ENCODE measurements at regions not wholly inside any gene's neighbourhood (a gene's known extent, or its start where the extent isn't known, plus 50 kb on each side); places are given as distances from the start of the nearest gene placed in this dataset.

DNA sequence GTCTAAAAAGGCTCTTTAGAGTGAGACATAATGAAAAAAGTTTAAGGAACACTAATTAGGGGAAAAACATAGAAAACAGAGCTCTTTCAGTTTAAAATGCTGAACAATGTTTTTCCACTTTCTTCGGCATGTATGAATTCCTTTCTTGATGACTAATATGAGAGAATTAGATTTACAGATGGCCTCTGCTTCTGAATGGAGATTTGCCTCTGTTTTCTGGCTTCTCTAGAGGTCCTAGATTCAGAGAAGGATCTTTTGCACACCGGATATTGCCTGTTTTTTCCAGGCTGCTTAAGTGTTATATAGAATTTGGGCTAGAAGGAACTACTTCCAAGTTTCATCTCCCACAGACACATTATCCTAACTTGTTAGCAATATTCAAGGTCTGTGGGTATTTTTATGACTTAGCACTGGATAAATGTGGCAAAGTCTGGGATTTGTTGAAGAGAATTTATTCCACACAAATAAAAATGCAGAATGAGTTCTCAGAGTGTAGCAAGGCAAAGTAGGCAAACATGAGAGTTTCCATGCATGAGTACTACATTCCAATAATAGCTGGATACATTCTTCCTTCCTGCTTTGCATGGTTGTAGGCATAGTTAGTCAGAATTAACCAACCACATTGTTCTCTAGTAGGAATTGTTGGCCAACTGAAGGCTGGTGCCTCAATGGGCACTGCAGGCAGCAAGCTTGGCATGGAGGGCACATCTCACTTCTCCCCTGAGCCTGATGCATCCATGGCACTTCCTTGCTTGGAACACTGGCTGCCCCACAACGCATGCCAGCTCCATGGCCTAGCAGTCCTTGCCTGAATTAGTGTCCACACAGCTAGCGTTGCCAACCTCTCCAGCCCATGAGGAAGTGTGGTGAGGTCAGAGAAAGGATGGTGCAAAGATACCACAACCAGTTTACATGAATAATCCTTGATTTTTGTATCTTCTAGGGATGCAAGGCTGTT lies 224.2 kb downstream of the CLIC5 start:
- no peak overlapping the region for H3K4me3 ChIP-seq (ENCODE audit: low read length in 2 of 2)
- no peaks in the 10 kb centered on the region for H3K27me3 ChIP-seq (ENCODE audit: control insufficient read depth in 2 of 2, insufficient read depth in 2 of 2, low read length in 2 of 2)
- no peaks in the 10 kb centered on the region for H3K36me3 ChIP-seq (ENCODE audit: control insufficient read depth in 2 of 2, insufficient read depth in 2 of 2, low read length in 2 of 2)
- no peak overlapping the region for H3K9ac ChIP-seq (ENCODE audit: low read depth in 1 of 2, low read length in 2 of 2)
- H3K9me3 ChIP-seq (ENCODE audit: control insufficient read depth in 2 of 2, low read length in 2 of 2): no peaks in the 10 kb centered on the region
- H3K4me1 ChIP-seq (ENCODE audit: control insufficient read depth in 2 of 2, insufficient read depth in 2 of 2, low read length in 2 of 2): no peaks in the 10 kb centered on the region
- no peak overlapping the region for H3K27ac ChIP-seq (ENCODE audit: low read depth in 2 of 2, low read length in 2 of 2)

DNA sequence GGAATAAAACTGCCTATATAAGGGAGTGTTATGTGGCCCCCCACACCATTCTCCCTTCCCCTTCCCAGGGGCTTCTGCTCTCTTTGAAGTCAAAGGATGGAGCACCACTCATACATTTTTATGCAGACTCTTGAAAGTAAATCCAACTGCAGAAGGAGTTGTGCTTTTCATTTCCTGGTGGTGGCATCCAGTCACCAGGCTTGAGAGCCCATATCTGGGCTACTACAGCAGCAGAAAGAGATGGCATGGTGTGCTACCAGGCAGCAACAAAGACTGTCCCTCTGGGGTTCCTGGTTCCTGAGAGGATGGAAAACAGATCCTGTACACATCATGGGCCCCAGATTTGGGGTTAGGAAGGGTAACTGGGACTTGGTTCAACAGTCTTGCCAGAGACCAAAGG lies 226.4 kb downstream of the CLIC5 start:
- no peak overlapping the region for H3K9ac ChIP-seq (ENCODE audit: low read depth in 1 of 2, low read length in 2 of 2)
- no peaks in the 10 kb centered on the region for H3K9me3 ChIP-seq (ENCODE audit: control insufficient read depth in 2 of 2, low read length in 2 of 2)
- no peaks in the 10 kb centered on the region for H3K27me3 ChIP-seq (ENCODE audit: control insufficient read depth in 2 of 2, insufficient read depth in 2 of 2, low read length in 2 of 2)
- H3K27ac ChIP-seq (ENCODE audit: low read depth in 2 of 2, low read length in 2 of 2): no peak overlapping the region
- H3K36me3 ChIP-seq (ENCODE audit: control insufficient read depth in 2 of 2, insufficient read depth in 2 of 2, low read length in 2 of 2): no peaks in the 10 kb centered on the region
- no peak overlapping the region for H3K4me3 ChIP-seq (ENCODE audit: low read length in 2 of 2)
- no peaks in the 10 kb centered on the region for H3K4me1 ChIP-seq (ENCODE audit: control insufficient read depth in 2 of 2, insufficient read depth in 2 of 2, low read length in 2 of 2)

DNA sequence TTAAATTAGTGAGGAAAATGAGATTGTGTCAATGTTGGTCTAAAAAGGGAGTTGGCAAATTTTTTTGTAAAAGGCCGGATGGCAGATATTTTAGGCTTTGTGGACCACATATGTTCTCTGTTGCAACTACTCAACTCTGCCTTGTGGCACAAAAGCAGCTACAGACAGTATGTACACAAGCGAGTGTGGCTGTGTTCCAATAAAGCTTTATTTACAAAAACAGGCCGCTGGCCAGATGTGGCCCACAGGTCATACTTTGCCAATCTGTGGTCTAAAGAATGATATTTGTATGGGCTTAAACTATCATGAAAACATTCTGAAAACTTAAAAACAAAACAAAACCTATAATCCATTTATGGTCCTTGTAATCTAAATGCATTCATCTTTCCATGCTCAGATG lies 228.3 kb downstream of the CLIC5 start:
- Histone ChIP-seq H3K36me3 (ENCODE audit: control insufficient read depth in 2 of 2, insufficient read depth in 2 of 2, low read length in 2 of 2) (no peaks in the 10 kb centered on the region), H3K4me3 (ENCODE audit: low read length in 2 of 2) (no peak overlapping the region), H3K27me3 (ENCODE audit: control insufficient read depth in 2 of 2, insufficient read depth in 2 of 2, low read length in 2 of 2) (no peaks in the 10 kb centered on the region), H3K9me3 (ENCODE audit: control insufficient read depth in 2 of 2, low read length in 2 of 2) (no peaks in the 10 kb centered on the region), H3K4me1 (ENCODE audit: control insufficient read depth in 2 of 2, insufficient read depth in 2 of 2, low read length in 2 of 2) (no peaks in the 10 kb centered on the region), H3K27ac (ENCODE audit: low read depth in 2 of 2, low read length in 2 of 2) (no peak overlapping the region), H3K9ac (ENCODE audit: low read depth in 1 of 2, low read length in 2 of 2) (no peak overlapping the region)

DNA sequence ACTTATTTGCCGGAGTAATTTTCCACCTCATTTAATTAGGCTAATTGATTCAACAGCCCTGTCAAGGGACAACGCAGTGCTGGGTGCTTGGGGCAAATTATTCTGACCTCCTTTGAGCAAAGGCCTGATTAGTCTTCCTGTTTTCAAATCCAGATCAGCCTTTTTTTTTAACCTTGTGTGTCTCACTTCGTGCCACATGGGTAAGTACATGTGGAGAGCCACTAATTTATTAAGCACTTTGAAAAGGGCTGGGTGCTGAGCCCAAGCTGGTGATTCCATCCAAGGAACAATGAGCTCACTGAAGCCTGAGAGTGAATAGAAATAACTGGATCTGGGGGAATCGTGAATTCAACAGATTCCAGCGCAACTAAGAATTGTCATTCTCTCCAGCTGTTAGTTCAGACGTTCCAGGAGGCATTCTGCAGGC lies 229.3 kb downstream of the CLIC5 start:
- H3K27me3 ChIP-seq (ENCODE audit: control insufficient read depth in 2 of 2, insufficient read depth in 2 of 2, low read length in 2 of 2): no peaks in the 10 kb centered on the region
- no peaks in the 10 kb centered on the region for H3K9me3 ChIP-seq (ENCODE audit: control insufficient read depth in 2 of 2, low read length in 2 of 2)
- no peaks in the 10 kb centered on the region for H3K4me1 ChIP-seq (ENCODE audit: control insufficient read depth in 2 of 2, insufficient read depth in 2 of 2, low read length in 2 of 2)
- H3K9ac ChIP-seq (ENCODE audit: low read depth in 1 of 2, low read length in 2 of 2): no peak overlapping the region
- no peaks in the 10 kb centered on the region for H3K36me3 ChIP-seq (ENCODE audit: control insufficient read depth in 2 of 2, insufficient read depth in 2 of 2, low read length in 2 of 2)
- no peak overlapping the region for H3K27ac ChIP-seq (ENCODE audit: low read depth in 2 of 2, low read length in 2 of 2)
- H3K4me3 ChIP-seq (ENCODE audit: low read length in 2 of 2): no peak overlapping the region

DNA sequence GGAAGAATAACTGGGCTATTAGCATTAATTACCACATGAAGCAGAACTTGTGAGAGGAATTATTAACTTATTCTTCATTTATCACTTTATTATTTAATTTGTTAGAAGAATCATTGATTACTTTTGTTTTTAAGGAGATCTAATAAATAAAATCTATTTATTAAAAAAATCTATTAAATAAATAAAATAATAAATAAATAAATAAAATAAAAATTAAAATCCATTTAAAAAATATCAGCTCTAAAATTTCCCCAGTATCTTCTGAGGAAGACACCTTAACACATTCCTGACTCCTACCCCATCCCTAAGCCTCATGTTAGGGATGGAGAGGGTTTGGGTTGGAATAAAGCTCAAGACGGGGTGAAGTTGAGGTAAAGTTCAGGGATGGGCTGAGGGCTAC lies 231.4 kb downstream of the CLIC5 start:
- H3K27me3 ChIP-seq (ENCODE audit: control insufficient read depth in 2 of 2, insufficient read depth in 2 of 2, low read length in 2 of 2): no peaks in the 10 kb centered on the region
- no peaks in the 10 kb centered on the region for H3K4me1 ChIP-seq (ENCODE audit: control insufficient read depth in 2 of 2, insufficient read depth in 2 of 2, low read length in 2 of 2)
- H3K36me3 ChIP-seq (ENCODE audit: control insufficient read depth in 2 of 2, insufficient read depth in 2 of 2, low read length in 2 of 2): no peaks in the 10 kb centered on the region
- H3K4me3 ChIP-seq (ENCODE audit: low read length in 2 of 2): no peak overlapping the region
- H3K9me3 ChIP-seq (ENCODE audit: control insufficient read depth in 2 of 2, low read length in 2 of 2): no peaks in the 10 kb centered on the region
- no peak overlapping the region for H3K9ac ChIP-seq (ENCODE audit: low read depth in 1 of 2, low read length in 2 of 2)
- H3K27ac ChIP-seq (ENCODE audit: low read depth in 2 of 2, low read length in 2 of 2): no peak overlapping the region

DNA sequence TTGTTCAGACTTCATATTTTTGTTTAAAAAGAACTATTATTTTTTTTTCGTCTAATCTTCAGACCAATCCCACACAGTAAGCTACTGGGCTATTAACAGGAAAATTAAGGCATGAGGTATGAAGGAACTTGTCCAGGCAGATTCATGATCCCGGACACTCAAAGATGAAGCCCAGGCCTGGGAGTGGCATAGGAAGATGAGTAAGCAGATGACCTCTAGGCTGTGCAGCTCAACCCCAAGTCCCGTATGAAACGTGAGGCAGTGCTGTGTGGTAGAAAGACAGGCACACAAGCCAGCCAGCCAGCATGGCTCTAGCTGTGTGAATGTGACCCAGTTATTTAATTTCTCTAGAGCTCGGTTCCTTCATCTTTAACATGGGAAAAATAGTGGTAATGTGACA lies 231.9 kb downstream of the CLIC5 start:
- Histone ChIP-seq H3K9ac (ENCODE audit: low read depth in 1 of 2, low read length in 2 of 2) (no peak overlapping the region), H3K36me3 (ENCODE audit: control insufficient read depth in 2 of 2, insufficient read depth in 2 of 2, low read length in 2 of 2) (no peaks in the 10 kb centered on the region), H3K9me3 (ENCODE audit: control insufficient read depth in 2 of 2, low read length in 2 of 2) (no peaks in the 10 kb centered on the region), H3K4me1 (ENCODE audit: control insufficient read depth in 2 of 2, insufficient read depth in 2 of 2, low read length in 2 of 2) (no peaks in the 10 kb centered on the region), H3K27me3 (ENCODE audit: control insufficient read depth in 2 of 2, insufficient read depth in 2 of 2, low read length in 2 of 2) (no peaks in the 10 kb centered on the region), H3K4me3 (ENCODE audit: low read length in 2 of 2) (no peak overlapping the region), H3K27ac (ENCODE audit: low read depth in 2 of 2, low read length in 2 of 2) (no peak overlapping the region)

DNA sequence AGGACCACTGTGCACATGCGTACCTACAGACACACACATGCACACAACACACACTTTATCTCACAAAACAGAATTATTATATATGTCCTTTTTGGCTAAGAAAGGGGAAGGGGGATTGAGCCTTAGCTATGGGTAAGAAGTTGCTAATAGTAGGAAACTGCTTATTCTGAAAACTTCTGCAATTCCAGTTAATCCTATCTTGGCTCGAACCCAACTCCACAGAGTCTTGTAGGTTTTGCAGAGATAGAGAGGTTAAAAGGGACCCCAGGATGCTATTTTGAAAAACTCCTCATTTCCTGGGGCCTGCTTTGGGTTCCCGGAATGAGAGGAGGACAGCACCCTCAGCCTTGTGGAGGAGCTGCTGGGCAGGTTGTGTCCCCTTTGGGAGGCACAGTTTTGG lies 233.8 kb downstream of the CLIC5 start:
- no peaks in the 10 kb centered on the region for H3K27me3 ChIP-seq (ENCODE audit: control insufficient read depth in 2 of 2, insufficient read depth in 2 of 2, low read length in 2 of 2)
- no peaks in the 10 kb centered on the region for H3K36me3 ChIP-seq (ENCODE audit: control insufficient read depth in 2 of 2, insufficient read depth in 2 of 2, low read length in 2 of 2)
- H3K4me3 ChIP-seq (ENCODE audit: low read length in 2 of 2): no peak overlapping the region
- H3K9me3 ChIP-seq (ENCODE audit: control insufficient read depth in 2 of 2, low read length in 2 of 2): no peaks in the 10 kb centered on the region
- H3K4me1 ChIP-seq (ENCODE audit: control insufficient read depth in 2 of 2, insufficient read depth in 2 of 2, low read length in 2 of 2): no peaks in the 10 kb centered on the region
- no peak overlapping the region for H3K9ac ChIP-seq (ENCODE audit: low read depth in 1 of 2, low read length in 2 of 2)
- no peak overlapping the region for H3K27ac ChIP-seq (ENCODE audit: low read depth in 2 of 2, low read length in 2 of 2)

DNA sequence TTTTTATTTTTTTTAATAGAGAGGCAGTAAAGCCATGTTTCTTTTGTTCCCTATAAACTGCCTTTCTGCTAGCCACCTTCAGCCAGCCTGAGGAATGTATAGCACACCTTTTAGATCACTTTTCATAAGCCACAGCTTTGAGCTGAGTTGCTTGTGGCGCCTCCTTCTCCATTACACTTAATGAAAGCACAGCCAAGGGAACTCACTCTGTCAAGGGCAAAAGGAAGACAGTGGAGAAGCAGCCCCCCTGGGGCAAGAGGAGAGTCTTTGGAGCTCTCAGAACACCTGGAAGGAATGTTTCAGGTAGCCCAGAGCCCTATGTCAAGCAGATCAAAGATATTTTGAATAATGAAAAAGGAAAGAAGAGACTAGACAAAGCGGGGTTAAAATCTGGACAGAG lies 235.1 kb downstream of the CLIC5 start:
- H3K36me3 ChIP-seq (ENCODE audit: control insufficient read depth in 2 of 2, insufficient read depth in 2 of 2, low read length in 2 of 2): no peaks in the 10 kb centered on the region
- H3K27ac ChIP-seq (ENCODE audit: low read depth in 2 of 2, low read length in 2 of 2): no peak overlapping the region
- peak overlapping the region in 1 of 2 donors; percentile 51 for H3K4me3 ChIP-seq (ENCODE audit: low read length in 2 of 2)
- H3K9me3 ChIP-seq (ENCODE audit: control insufficient read depth in 2 of 2, low read length in 2 of 2): no peaks in the 10 kb centered on the region
- no peak overlapping the region for H3K9ac ChIP-seq (ENCODE audit: low read depth in 1 of 2, low read length in 2 of 2)
- H3K4me1 ChIP-seq (ENCODE audit: control insufficient read depth in 2 of 2, insufficient read depth in 2 of 2, low read length in 2 of 2): no peaks in the 10 kb centered on the region
- no peaks in the 10 kb centered on the region for H3K27me3 ChIP-seq (ENCODE audit: control insufficient read depth in 2 of 2, insufficient read depth in 2 of 2, low read length in 2 of 2)

DNA sequence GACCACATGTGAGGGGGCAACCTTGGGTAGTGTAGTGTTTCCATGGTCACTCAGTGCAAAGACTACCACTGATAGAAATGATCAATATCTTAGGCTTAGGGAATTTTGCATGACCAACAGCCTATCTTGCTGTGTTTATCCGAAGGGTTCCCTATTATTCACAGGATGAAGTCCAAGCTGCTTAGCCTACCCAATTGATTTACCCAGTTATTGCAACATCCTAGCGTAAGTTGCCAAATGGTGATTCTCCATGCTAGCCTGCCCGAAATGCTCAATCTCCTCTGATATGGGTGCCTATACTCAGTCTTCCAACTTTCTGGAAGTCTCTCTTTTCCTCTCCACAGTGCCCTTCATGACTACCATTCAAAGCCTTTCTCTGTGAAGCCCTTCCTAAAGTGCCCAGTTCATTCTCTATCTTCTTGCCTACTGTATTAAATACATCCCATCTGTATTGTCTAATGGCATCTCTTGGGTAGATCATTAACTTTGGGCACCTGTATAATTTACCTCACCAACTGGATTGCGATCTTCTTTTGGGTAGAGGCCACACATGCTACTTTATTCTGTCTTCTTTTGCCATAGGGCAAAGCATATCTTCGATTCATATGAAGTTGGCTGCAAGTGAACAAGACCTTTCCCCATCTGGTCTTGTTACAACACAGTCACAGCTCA lies 240.5 kb downstream of the CLIC5 start:
- Histone ChIP-seq H3K9ac (ENCODE audit: low read depth in 1 of 2, low read length in 2 of 2) (no peak overlapping the region), H3K4me3 (ENCODE audit: low read length in 2 of 2) (no peak overlapping the region), H3K4me1 (ENCODE audit: control insufficient read depth in 2 of 2, insufficient read depth in 2 of 2, low read length in 2 of 2) (no peaks in the 10 kb centered on the region), H3K36me3 (ENCODE audit: control insufficient read depth in 2 of 2, insufficient read depth in 2 of 2, low read length in 2 of 2) (no peaks in the 10 kb centered on the region), H3K27me3 (ENCODE audit: control insufficient read depth in 2 of 2, insufficient read depth in 2 of 2, low read length in 2 of 2) (no peaks in the 10 kb centered on the region), H3K27ac (ENCODE audit: low read depth in 2 of 2, low read length in 2 of 2) (no peak overlapping the region), H3K9me3 (ENCODE audit: control insufficient read depth in 2 of 2, low read length in 2 of 2) (no peaks in the 10 kb centered on the region)

DNA sequence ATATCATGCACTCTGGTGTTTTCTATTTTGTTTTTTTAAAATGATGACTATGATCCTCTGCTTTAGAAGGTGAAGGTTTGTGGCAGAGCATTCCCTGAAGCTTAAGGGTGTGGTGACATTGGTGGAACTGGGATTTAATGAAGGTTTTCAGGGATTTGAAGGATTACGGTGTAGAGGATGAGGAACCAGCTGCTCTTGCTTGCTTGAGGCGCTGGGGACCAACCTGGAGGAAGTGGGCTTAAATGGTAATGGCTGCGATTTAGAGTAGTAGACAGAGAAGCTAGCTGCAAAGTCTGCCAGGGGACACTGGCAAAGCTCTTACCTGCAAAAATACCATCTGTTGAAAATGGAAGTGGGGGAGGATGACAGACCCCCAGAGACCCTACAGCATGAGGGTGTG lies 241.8 kb downstream of the CLIC5 start:
- no peaks in the 10 kb centered on the region for H3K4me1 ChIP-seq (ENCODE audit: control insufficient read depth in 2 of 2, insufficient read depth in 2 of 2, low read length in 2 of 2)
- no peak overlapping the region for H3K4me3 ChIP-seq (ENCODE audit: low read length in 2 of 2)
- H3K27ac ChIP-seq (ENCODE audit: low read depth in 2 of 2, low read length in 2 of 2): no peak overlapping the region
- H3K36me3 ChIP-seq (ENCODE audit: control insufficient read depth in 2 of 2, insufficient read depth in 2 of 2, low read length in 2 of 2): no peaks in the 10 kb centered on the region
- no peak overlapping the region for H3K9ac ChIP-seq (ENCODE audit: low read depth in 1 of 2, low read length in 2 of 2)
- no peaks in the 10 kb centered on the region for H3K9me3 ChIP-seq (ENCODE audit: control insufficient read depth in 2 of 2, low read length in 2 of 2)
- no peaks in the 10 kb centered on the region for H3K27me3 ChIP-seq (ENCODE audit: control insufficient read depth in 2 of 2, insufficient read depth in 2 of 2, low read length in 2 of 2)
